Upper lobe of left lung (tissue), 4 donors: ENCODE measurements at regions not wholly inside any gene's neighbourhood (a gene's known extent, or its start where the extent isn't known, plus 50 kb on each side); places are given as distances from the start of the nearest gene placed in this dataset.

Source experiments
- POLR2AphosphoS5 ChIP-seq, 2 donors: sonication (generic); formaldehyde crosslinking; IDR thresholded peaks; one replicate each; pipeline ENCODE4 v1.5.1; 2017; ENCODE audit warnings: antibody characterized with exemption in 2 of 2
- TF ChIP-seq, protein P1 (sequence below), 6 experiments: fragments of 450-650 bp in 4 of 6; fragments of 200-600 bp in 2 of 6; sonication (generic) in 2 of 6; IDR thresholded peaks; one replicate each; pipeline ENCODE4 v1.5.1; 2016 to 2019; ENCODE audit warnings: antibody characterized with exemption in 6 of 6

DNA sequence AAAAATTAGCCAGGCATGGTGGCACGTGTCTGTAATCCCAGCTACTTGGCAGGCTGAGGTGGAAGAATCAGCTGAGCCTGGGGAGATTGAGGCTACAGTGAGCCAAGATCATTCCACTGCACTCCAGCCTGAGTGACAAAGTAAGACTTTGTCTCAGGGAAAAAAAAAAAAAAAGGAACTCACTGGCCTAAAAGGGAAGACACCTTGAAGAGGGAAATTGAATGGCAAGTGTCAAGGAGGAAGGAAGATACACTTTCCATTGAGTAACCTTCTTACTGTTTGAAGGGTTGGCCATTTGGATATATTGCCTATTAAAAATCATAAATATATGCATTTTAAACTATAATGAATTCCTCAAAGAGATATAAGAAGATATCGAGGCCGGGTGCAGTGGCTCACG, 147.5 kb upstream of the FAM241A start:
- no peak for TF ChIP-seq POLR2AphosphoS5 (IDR thresholded peaks at IDR 0.05)
- TF ChIP-seq, protein P1, sequence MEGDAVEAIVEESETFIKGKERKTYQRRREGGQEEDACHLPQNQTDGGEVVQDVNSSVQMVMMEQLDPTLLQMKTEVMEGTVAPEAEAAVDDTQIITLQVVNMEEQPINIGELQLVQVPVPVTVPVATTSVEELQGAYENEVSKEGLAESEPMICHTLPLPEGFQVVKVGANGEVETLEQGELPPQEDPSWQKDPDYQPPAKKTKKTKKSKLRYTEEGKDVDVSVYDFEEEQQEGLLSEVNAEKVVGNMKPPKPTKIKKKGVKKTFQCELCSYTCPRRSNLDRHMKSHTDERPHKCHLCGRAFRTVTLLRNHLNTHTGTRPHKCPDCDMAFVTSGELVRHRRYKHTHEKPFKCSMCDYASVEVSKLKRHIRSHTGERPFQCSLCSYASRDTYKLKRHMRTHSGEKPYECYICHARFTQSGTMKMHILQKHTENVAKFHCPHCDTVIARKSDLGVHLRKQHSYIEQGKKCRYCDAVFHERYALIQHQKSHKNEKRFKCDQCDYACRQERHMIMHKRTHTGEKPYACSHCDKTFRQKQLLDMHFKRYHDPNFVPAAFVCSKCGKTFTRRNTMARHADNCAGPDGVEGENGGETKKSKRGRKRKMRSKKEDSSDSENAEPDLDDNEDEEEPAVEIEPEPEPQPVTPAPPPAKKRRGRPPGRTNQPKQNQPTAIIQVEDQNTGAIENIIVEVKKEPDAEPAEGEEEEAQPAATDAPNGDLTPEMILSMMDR (IDR thresholded peaks at IDR 0.05) = no peak
